Vagina (tissue), 2 donors: ENCODE measurements at regions not wholly inside any gene's neighbourhood (a gene's known extent, or its start where the extent isn't known, plus 50 kb on each side); places are given as distances from the start of the nearest gene placed in this dataset.

ENCODE experiments used
- CTCF ChIP-seq, 3 experiments: fragments of 450-650 bp in 2 of 3; fragments of 200-600 bp in 1 of 3; sonication (generic) in 1 of 3; IDR thresholded peaks; one replicate each; pipeline ENCODE4 v1.5.1; 2017 to 2019; ENCODE audit warnings: antibody characterized with exemption in 3 of 3, mild to moderate bottlenecking in 2 of 3, moderate library complexity in 2 of 3
- POLR2AphosphoS5 ChIP-seq, 2 donors: sonication (generic); formaldehyde crosslinking; IDR thresholded peaks; one replicate each; pipeline ENCODE4 v1.9.0; 2017; ENCODE audit warnings: antibody characterized with exemption in 2 of 2, mild to moderate bottlenecking in 2 of 2, low read depth in 1 of 2; ENCODE audit not compliant: insufficient read depth in 1 of 2

- TF ChIP-seq POLR2AphosphoS5 (IDR thresholded peaks at IDR 0.05; ENCODE audit: insufficient read depth in 1 of 2, low read depth in 1 of 2) (no peak), CTCF (IDR thresholded peaks at IDR 0.05) (no peak)
These were observed 165.5 kb upstream of the HAAO start for GRCh38 chr2:42957861-42958301.
